ENCODE measurements at regions not wholly inside any gene's neighbourhood (a gene's known extent, or its start where the extent isn't known, plus 50 kb on each side); places are given as distances from the start of the nearest gene placed in this dataset.

GRCh38 chr14:71855399-71856036 lies 76.7 kb upstream of the RGS6 start:
- TF ChIP-seq POLR2A (IDR thresholded peaks at IDR 0.05) (no peak), CTCF (IDR thresholded peaks at IDR 0.05) (no peak)

All from lower leg skin (tissue), 3 donors.